ENCODE measurements at regions not wholly inside any gene's neighbourhood (a gene's known extent, or its start where the extent isn't known, plus 50 kb on each side); places are given as distances from the start of the nearest gene placed in this dataset.

DNA sequence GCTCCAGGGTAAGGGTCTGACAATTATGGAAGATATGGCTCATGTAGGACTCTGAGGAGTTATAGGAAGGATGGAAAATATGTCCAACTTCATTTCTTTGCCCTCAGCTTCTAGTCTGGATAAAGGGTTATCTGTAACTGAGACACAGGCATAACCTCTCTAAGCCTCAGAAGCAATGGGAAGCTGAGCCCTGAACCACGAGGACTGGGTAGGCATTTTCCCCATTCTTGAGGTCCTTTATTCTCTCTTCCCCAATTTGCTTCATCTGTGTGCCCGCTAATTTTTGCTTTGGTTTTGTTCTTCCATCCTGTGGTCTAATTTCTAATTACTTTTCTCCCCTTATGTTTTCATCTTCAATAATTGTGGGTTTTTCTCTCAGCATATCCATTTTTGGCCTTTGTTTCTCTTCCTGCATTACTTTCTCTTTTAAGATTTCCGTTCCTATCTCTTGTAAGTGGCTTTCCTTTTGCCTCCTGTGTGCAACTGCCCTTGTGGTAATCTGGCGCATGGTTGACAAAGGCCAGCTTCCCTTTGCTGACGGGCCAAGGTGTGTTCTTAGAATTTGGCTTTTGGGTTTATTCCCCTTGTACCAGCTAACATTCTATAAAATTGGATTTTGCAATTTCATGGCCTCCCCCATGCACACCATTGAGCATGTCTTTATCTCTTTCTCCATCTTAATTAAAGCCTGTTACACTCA is 343.8 kb downstream of the TXNL1 start:
- TF ChIP-seq, protein P1, sequence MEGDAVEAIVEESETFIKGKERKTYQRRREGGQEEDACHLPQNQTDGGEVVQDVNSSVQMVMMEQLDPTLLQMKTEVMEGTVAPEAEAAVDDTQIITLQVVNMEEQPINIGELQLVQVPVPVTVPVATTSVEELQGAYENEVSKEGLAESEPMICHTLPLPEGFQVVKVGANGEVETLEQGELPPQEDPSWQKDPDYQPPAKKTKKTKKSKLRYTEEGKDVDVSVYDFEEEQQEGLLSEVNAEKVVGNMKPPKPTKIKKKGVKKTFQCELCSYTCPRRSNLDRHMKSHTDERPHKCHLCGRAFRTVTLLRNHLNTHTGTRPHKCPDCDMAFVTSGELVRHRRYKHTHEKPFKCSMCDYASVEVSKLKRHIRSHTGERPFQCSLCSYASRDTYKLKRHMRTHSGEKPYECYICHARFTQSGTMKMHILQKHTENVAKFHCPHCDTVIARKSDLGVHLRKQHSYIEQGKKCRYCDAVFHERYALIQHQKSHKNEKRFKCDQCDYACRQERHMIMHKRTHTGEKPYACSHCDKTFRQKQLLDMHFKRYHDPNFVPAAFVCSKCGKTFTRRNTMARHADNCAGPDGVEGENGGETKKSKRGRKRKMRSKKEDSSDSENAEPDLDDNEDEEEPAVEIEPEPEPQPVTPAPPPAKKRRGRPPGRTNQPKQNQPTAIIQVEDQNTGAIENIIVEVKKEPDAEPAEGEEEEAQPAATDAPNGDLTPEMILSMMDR (IDR thresholded peaks at IDR 0.05; ENCODE audit: low read length): no peak
- TF ChIP-seq EZH2 (IDR thresholded peaks at IDR 0.05; ENCODE audit: borderline replicate concordance, low read length): no peak

Data from OCI-LY1 (cell line).